Right lobe of liver (tissue), 6 donors: ENCODE measurements at regions not wholly inside any gene's neighbourhood (a gene's known extent, or its start where the extent isn't known, plus 50 kb on each side); places are given as distances from the start of the nearest gene placed in this dataset.

Experiments used
- ATAC-seq, 4 donors: fragments of 200-7000 bp; cut with Tn5 transposase; one replicate each; pipeline ENCODE4 v1.9.1; 2020; ENCODE audit warnings: mild to moderate bottlenecking in 4 of 4, moderate library complexity in 4 of 4
- DNase-seq, 3 donors: peaks; one replicate each; pipeline ENCODE4 v3.0.0-alpha.2; 2020
- H3K27ac ChIP-seq, 3 donors: fragments of 200-600 bp; one replicate each; pipeline ENCODE4 v1.8.0; 2022
- H3K27me3 ChIP-seq, 2 donors: fragments of 200-600 bp; one replicate each; pipeline ENCODE4 v1.8.0; 2022
- H3K36me3 ChIP-seq, 4 donors: fragments of 200-600 bp; sonication (generic) in 1 of 4; one replicate each; pipeline versions ENCODE4 v1.5.1 to v1.8.0; 2017 to 2022; ENCODE audit warnings: control low read depth in 1 of 4
- H3K4me1 ChIP-seq, 4 donors: fragments of 200-600 bp; sonication (generic) in 1 of 4; one replicate each; pipeline versions ENCODE4 v1.5.1 to v1.8.0; 2017 to 2022; ENCODE audit warnings: control low read depth in 1 of 4
- H3K4me3 ChIP-seq, 3 donors: fragments of 200-600 bp; one replicate each; pipeline ENCODE4 v1.8.0; 2022
- H3K9me3 ChIP-seq, 4 donors: fragments of 200-600 bp; sonication (generic) in 1 of 4; one replicate each; pipeline versions ENCODE4 v1.5.1 to v1.8.0; 2017 to 2022; ENCODE audit warnings: control low read depth in 1 of 4
- CTCF ChIP-seq, 4 donors: fragments of 200-600 bp in 3 of 4; fragments of 450-650 bp in 1 of 4; IDR thresholded peaks; one replicate each; pipeline versions ENCODE4 v1.5.1 to v1.8.0; 2016 to 2022; ENCODE audit warnings: antibody characterized with exemption in 4 of 4, mild to moderate bottlenecking in 2 of 4
- POLR2A ChIP-seq: fragments of 450-650 bp; IDR thresholded peaks from one replicate; pipeline ENCODE4 v1.6.1; 2017; ENCODE audit warnings: antibody characterized with exemption, mild to moderate bottlenecking
- WGBS: methylation state at CpG from one replicate; pipeline ENCODE4 v1.1.6; 2018; ENCODE audit warnings: low coverage, low lambda C conversion rate; ENCODE audit not compliant: insufficient coverage; ENCODE audit errors: missing lambda C conversion rate; 5-methylcytosine and 5-hydroxymethylcytosine counted together
- intact Hi-C, 2 donors: fragments of 100-400 bp; cut with DNase I; formaldehyde crosslinking; loops; one replicate each; pipeline versions ENCODE4 v1.11.2 to v1.14.1; 2022
- donor health status: DM: no; HTN: yes; CAD: no.
- donor health status: DM: no; HTN: no; CAD: no.
- donor health status: DM: no; HTN: no; CAD: no.
- donor health status: DM: no; HTN: yes; CAD: no.
- donor health status: DM: no; HTN: yes; CAD: no.

- peak overlapping the region; percentile 73 to 76 (median 73) for H3K27ac ChIP-seq
- peak in 2 of 3 donors; percentile 44 to 72 for DNase-seq
Measured at GRCh38 chr10:3935933-3936359, 150.9 kb upstream of the KLF6 start.

GRCh38 chr10:3935141-3935540, 150.1 kb upstream of the KLF6 start:
- DNase-seq (no peak), ATAC-seq (peak; percentile 26 to 68 (median 28))
- Histone ChIP-seq H3K9me3 (no peaks in the 10 kb centered on the region), H3K4me1 (peaks cover 0 to 7% (median 0%) of the 10 kb centered on the region in 4 donors), H3K27me3 (no peaks in the 10 kb centered on the region), H3K36me3 (no peaks in the 10 kb centered on the region), H3K27ac (peak overlapping the region; percentile 73 to 76 (median 73)), H3K4me3 (no peak overlapping the region)
- TF ChIP-seq POLR2A, result peak; percentile 21
- TF ChIP-seq CTCF (IDR thresholded peaks at IDR 0.05), result no peak
- intact Hi-C loops, result no loop called here
- 45% methylated on average over 8 of the region's 11 CpGs for WGBS

More at GRCh38 chr10:3935933-3936359, 150.9 kb upstream of the KLF6 start:
- intact Hi-C loops, result no loop called here
- Histone ChIP-seq H3K4me3 (peak overlapping the region in 2 of 3 donors; percentile 7 to 34), H3K36me3 (no peaks in the 10 kb centered on the region), H3K4me1 (peaks cover 0 to 7% (median 0%) of the 10 kb centered on the region in 4 donors), H3K27me3 (no peaks in the 10 kb centered on the region), H3K9me3 (no peaks in the 10 kb centered on the region)
- no peak for TF ChIP-seq CTCF (IDR thresholded peaks at IDR 0.05)
- TF ChIP-seq POLR2A, result peak; percentile 17
- WGBS, result 20% methylated on average over 9 of the region's 9 CpGs
- peak; percentile 79 to 85 (median 81) for ATAC-seq

- Histone ChIP-seq H3K36me3 (no peaks in the 10 kb centered on the region), H3K4me1 (peaks cover 0 to 7% (median 0%) of the 10 kb centered on the region in 4 donors), H3K27me3 (no peaks in the 10 kb centered on the region), H3K4me3 (no peak overlapping the region), H3K27ac (no peak overlapping the region), H3K9me3 (no peaks in the 10 kb centered on the region)
- TF ChIP-seq CTCF (IDR thresholded peaks at IDR 0.05) (no peak), POLR2A (no peak)
- intact Hi-C loops, result no loop called here
- 88% methylated on average over 4 of the region's 4 CpGs for WGBS
- DNase-seq (no peak), ATAC-seq (no peak)
Measured at GRCh38 chr10:3933733-3934132, 148.7 kb upstream of the KLF6 start.

GRCh38 chr10:3932597-3933375, 147.8 kb upstream of the KLF6 start:
- ATAC-seq, result peak in 1 of 4 donors; percentile 10
- Histone ChIP-seq H3K27ac (no peak overlapping the region), H3K27me3 (no peaks in the 10 kb centered on the region), H3K9me3 (no peaks in the 10 kb centered on the region), H3K4me1 (peaks cover 0 to 7% (median 0%) of the 10 kb centered on the region in 4 donors), H3K36me3 (no peaks in the 10 kb centered on the region), H3K4me3 (no peak overlapping the region)
- intact Hi-C loops, result no loop called here
- 74% methylated on average over 14 of the region's 15 CpGs for WGBS
- DNase-seq, result no peak
- TF ChIP-seq CTCF (IDR thresholded peaks at IDR 0.05), result no peak
- no peak for TF ChIP-seq POLR2A
